Duodenal mucosa (tissue), 2 donors: ENCODE measurements at regions not wholly inside any gene's neighbourhood (a gene's known extent, or its start where the extent isn't known, plus 50 kb on each side); places are given as distances from the start of the nearest gene placed in this dataset.

Experiments
- H3K27ac ChIP-seq: one replicate; pipeline ENCODE4 v1.7.0; 2013; ENCODE audit warnings: low read depth, low read length
- H3K27me3 ChIP-seq, 2 donors: one replicate each; pipeline ENCODE4 v1.7.0; 2013; ENCODE audit warnings: low read length in 2 of 2, control low read depth in 1 of 2; ENCODE audit not compliant: insufficient read depth in 2 of 2, control insufficient read depth in 1 of 2
- H3K36me3 ChIP-seq, 2 donors: one replicate each; pipeline ENCODE4 v1.7.0; 2013; ENCODE audit warnings: low read length in 2 of 2, control low read depth in 1 of 2; ENCODE audit not compliant: insufficient read depth in 2 of 2, control insufficient read depth in 1 of 2
- H3K4me1 ChIP-seq, 2 donors: one replicate each; pipeline ENCODE4 v1.7.0; 2013; ENCODE audit warnings: low read length in 2 of 2, control low read depth in 1 of 2; ENCODE audit not compliant: insufficient read depth in 2 of 2, control insufficient read depth in 1 of 2
- H3K4me3 ChIP-seq, 2 donors: one replicate each; pipeline ENCODE4 v1.7.0; 2013; ENCODE audit warnings: low read length in 2 of 2, low read depth in 1 of 2
- H3K9ac ChIP-seq, 2 donors: one replicate each; pipeline ENCODE4 v1.7.0; 2013; ENCODE audit warnings: low read length in 2 of 2, low read depth in 1 of 2
- H3K9me3 ChIP-seq, 2 donors: one replicate each; pipeline ENCODE4 v1.7.0; 2013; ENCODE audit warnings: low read length in 2 of 2, control low read depth in 1 of 2; ENCODE audit not compliant: control insufficient read depth in 1 of 2

- H3K4me1 ChIP-seq = no peaks in the 10 kb centered on the region
- H3K4me3 ChIP-seq = no peak overlapping the region
- no peaks in the 10 kb centered on the region for H3K27me3 ChIP-seq
- H3K9ac ChIP-seq = no peak overlapping the region
- no peak overlapping the region for H3K27ac ChIP-seq
- H3K9me3 ChIP-seq = peaks cover 0 to 2% of the 10 kb centered on the region in 2 donors
- H3K36me3 ChIP-seq = no peaks in the 10 kb centered on the region
Observed at GRCh38 chr21:27017246-27017645, 50.4 kb upstream of the ADAMTS5 start.
